GM12878 (cell line): ENCODE measurements at regions not wholly inside any gene's neighbourhood (a gene's known extent, or its start where the extent isn't known, plus 50 kb on each side); places are given as distances from the start of the nearest gene placed in this dataset.

Experiments
- ATAC-seq: fragments of 200-7000 bp; cut with Tn5 transposase; 3 replicates; pipeline ENCODE4 v1.9.1; 2020; ENCODE audit warnings: mild to moderate bottlenecking, moderate library complexity
- BruUV-seq: library from RNA; stranded (reverse); fragments of 400-500 nt; replicated peaks from 2 replicates; lab custom pipeline; 2021; lab: Mats Ljungman, UMichigan
- CTCF ChIA-PET: fragments of 300-600 bp; sonication (Branson Sonifier 250); formaldehyde crosslinking; extraction: SDS; loops from one replicate; lab custom pipeline; 2021; ENCODE audit warnings: inconsistent platforms; lab: Yijun Ruan, JAX
- POLR2A ChIA-PET: fragments of 350-600 bp; formaldehyde crosslinking; extraction: SDS; loops from one replicate; lab custom pipeline; 2021; ENCODE audit warnings: inconsistent platforms; lab: Charles Lee
- RAD21 ChIA-PET: fragments of 300-600 bp; sonication (Branson Sonifier 250); formaldehyde crosslinking; loops from one replicate; lab custom pipeline; 2023; ENCODE audit warnings: antibody characterized with exemption; ENCODE audit not compliant: unreplicated experiment; lab: Charles Lee
- SMC1A ChIA-PET: fragments of 300-600 bp; sonication (Branson Sonifier 250); formaldehyde crosslinking; loops from one replicate; lab custom pipeline; 2023; ENCODE audit not compliant: unreplicated experiment, uncharacterized antibody; lab: Charles Lee
- DNase-seq: peaks from one replicate; pipeline ENCODE4 v3.0.0-alpha.2; 2011; ENCODE audit warnings: low read depth, low spot score
- FAIRE-seq: peaks from 3 replicates; lab custom pipeline; 2011; peaks lifted over from hg19 to GRCh38; lab: Jason Lieb, UNC
- H2AFZ ChIP-seq: 2 replicates; pipeline ENCODE4 v1.6.0; 2011; ENCODE audit warnings: low read depth, low read length, control low read depth; ENCODE audit not compliant: control insufficient read depth
- H3K27ac ChIP-seq: 2 replicates; pipeline ENCODE4 v1.5.1; 2011; ENCODE audit warnings: control low read depth; ENCODE audit not compliant: control insufficient read depth, insufficient read depth
- H3K27me3 ChIP-seq, 2 experiments: replicated peaks in 1 of 2; 2 replicates each; pipeline versions ENCODE4 v1.6.0 to v1.6.1; 2011; ENCODE audit warnings: low read length in 1 of 2; ENCODE audit not compliant: control insufficient read depth in 2 of 2, insufficient read depth in 2 of 2
- H3K36me3 ChIP-seq, 2 experiments: 2 replicates each; pipeline ENCODE4 v1.5.1; 2011; ENCODE audit warnings: low read length in 1 of 2; ENCODE audit not compliant: control insufficient read depth in 2 of 2, insufficient read depth in 2 of 2
- H3K4me1 ChIP-seq: 2 replicates; pipeline ENCODE4 v1.6.1; 2011; ENCODE audit warnings: mild to moderate bottlenecking, low read length, moderate library complexity, mixed read lengths; ENCODE audit not compliant: control insufficient read depth, insufficient read depth
- H3K4me2 ChIP-seq: 2 replicates; pipeline ENCODE4 v1.6.0; 2011; ENCODE audit warnings: control low read depth; ENCODE audit not compliant: control insufficient read depth, insufficient read depth
- H3K4me3 ChIP-seq: fragments of 200-600 bp; sonication (generic); 2 replicates; pipeline ENCODE4 v1.5.1; 2016
- H3K79me2 ChIP-seq: 2 replicates; pipeline ENCODE4 v1.6.0; 2011; ENCODE audit warnings: low read length; ENCODE audit not compliant: control insufficient read depth, insufficient read depth
- H3K9ac ChIP-seq: 2 replicates; pipeline ENCODE4 v1.8.0; 2011; ENCODE audit warnings: low read length, control low read depth, mixed read lengths; ENCODE audit not compliant: control insufficient read depth, insufficient read depth
- H3K9me3 ChIP-seq: replicated peaks from 3 replicates; pipeline ENCODE4 v1.5.1; 2011; ENCODE audit warnings: mild to moderate bottlenecking, low read length; ENCODE audit not compliant: control insufficient read depth, insufficient read depth
- H4K20me1 ChIP-seq: 2 replicates; pipeline ENCODE4 v1.6.0; 2011; ENCODE audit not compliant: control insufficient read depth, insufficient read depth
- ATF7 ChIP-seq: fragments of 450-650 bp; IDR thresholded peaks from 2 replicates; pipeline ENCODE4 v1.6.1; 2016; ENCODE audit warnings: low read depth, mild to moderate bottlenecking
- CHD2 ChIP-seq: IDR thresholded peaks from 2 replicates; pipeline ENCODE4 v1.6.1; 2011; ENCODE audit warnings: low read depth, low read length, improper control_type of control experiment, borderline replicate concordance
- EED ChIP-seq: sonication (generic); IDR thresholded peaks from 2 replicates; pipeline ENCODE4 v1.6.1; 2016; ENCODE audit warnings: antibody characterized with exemption, low read depth
- ETV6 ChIP-seq, 2 experiments: fragments of 450-650 bp in 1 of 2; IDR thresholded peaks in 1 of 2; conservative IDR thresholded peaks in 1 of 2; 2 replicates each; pipeline ENCODE4 v1.6.1; 2014; ENCODE audit warnings: antibody characterized with exemption in 1 of 2, borderline replicate concordance in 1 of 2, low read depth in 1 of 2, mild to moderate bottlenecking in 1 of 2, moderate library complexity in 1 of 2
- EZH2 ChIP-seq: IDR thresholded peaks from 2 replicates; pipeline ENCODE4 v1.6.1; 2012; ENCODE audit warnings: low read depth, mild to moderate bottlenecking, control low read depth, inconsistent platforms, low read length, borderline replicate concordance; ENCODE audit not compliant: control insufficient read depth
- IRF5 ChIP-seq: fragments of 450-650 bp; IDR thresholded peaks from 2 replicates; pipeline ENCODE4 v1.6.1; 2017; ENCODE audit warnings: borderline replicate concordance
- JUNB ChIP-seq: IDR thresholded peaks from 2 replicates; pipeline ENCODE4 v1.6.1; 2016; ENCODE audit warnings: antibody characterized with exemption, mild to moderate bottlenecking
- KAT2A ChIP-seq: conservative IDR thresholded peaks from 2 replicates; pipeline ENCODE4 v1.6.1; 2011; ENCODE audit warnings: low read depth, low read length; ENCODE audit not compliant: control insufficient read depth
- MTA2 ChIP-seq: fragments of 450-650 bp; IDR thresholded peaks from 2 replicates; pipeline ENCODE4 v1.6.1; 2016; ENCODE audit warnings: low read depth, mild to moderate bottlenecking, moderate library complexity
- RAD21 ChIP-seq: IDR thresholded peaks from 2 replicates; pipeline ENCODE4 v1.6.1; 2011; ENCODE audit warnings: mild to moderate bottlenecking, low read depth, low read length, moderate library complexity; ENCODE audit not compliant: insufficient read depth
- RUNX3 ChIP-seq: IDR thresholded peaks from 2 replicates; pipeline ENCODE4 v1.6.1; 2012; ENCODE audit warnings: low read length, inconsistent platforms
- SMC3 ChIP-seq: IDR thresholded peaks from 2 replicates; pipeline ENCODE4 v1.6.1; 2011; ENCODE audit warnings: low read length, improper control_type of control experiment, borderline replicate concordance
- SPI1 ChIP-seq: IDR thresholded peaks from 2 replicates; pipeline ENCODE4 v1.6.1; 2011; ENCODE audit warnings: low read depth, mild to moderate bottlenecking, low read length, moderate library complexity, borderline replicate concordance; ENCODE audit not compliant: insufficient read depth
- SUPT20H ChIP-seq: IDR thresholded peaks from 2 replicates; pipeline ENCODE4 v1.6.1; 2011; ENCODE audit warnings: low read depth, mild to moderate bottlenecking, low read length, moderate library complexity, borderline replicate concordance; ENCODE audit not compliant: control insufficient read depth
- TBL1XR1 ChIP-seq: IDR thresholded peaks from 2 replicates; pipeline ENCODE4 v1.6.1; 2012; ENCODE audit warnings: low read depth, low read length, improper control_type of control experiment
- YBX1 ChIP-seq: fragments of 450-650 bp; IDR thresholded peaks from 2 replicates; pipeline ENCODE4 v1.6.1; 2016; ENCODE audit warnings: antibody characterized with exemption
- ZNF217 ChIP-seq: fragments of 450-650 bp; IDR thresholded peaks from 2 replicates; pipeline ENCODE4 v1.6.1; 2017; ENCODE audit warnings: antibody characterized with exemption, mild to moderate bottlenecking
- ZNF24 ChIP-seq: fragments of 450-650 bp; IDR thresholded peaks from 2 replicates; pipeline ENCODE4 v1.6.1; 2017; ENCODE audit warnings: antibody characterized with exemption, mild to moderate bottlenecking
- ZNF687 ChIP-seq: fragments of 450-650 bp; IDR thresholded peaks from 2 replicates; pipeline ENCODE4 v1.6.1; 2017; ENCODE audit warnings: mild to moderate bottlenecking, moderate library complexity
- WGBS: methylation state at CpG from one replicate; pipeline ENCODE4 v1.1.6; 2016; ENCODE audit warnings: low lambda C conversion rate; ENCODE audit not compliant: insufficient replicate concordance, insufficient coverage; ENCODE audit errors: missing lambda C conversion rate; 5-methylcytosine and 5-hydroxymethylcytosine counted together
- in situ Hi-C: fragments of 300-500 bp; cut with MboI; formaldehyde crosslinking; loops from 9 replicates; pipeline ENCODE4 v1.14.3; 2018; ENCODE audit warnings: mixed read lengths
- intact Hi-C: fragments of 100-400 bp; cut with micrococcal nuclease; formaldehyde crosslinking; loops from one replicate; pipeline ENCODE4 v1.14.2; 2022; ENCODE audit not compliant: unreplicated experiment
- TF ChIP-seq, protein P1 (sequence below): fragments of 450-650 bp; IDR thresholded peaks from 2 replicates; pipeline ENCODE4 v1.6.1; 2014; ENCODE audit warnings: mild to moderate bottlenecking

DNA sequence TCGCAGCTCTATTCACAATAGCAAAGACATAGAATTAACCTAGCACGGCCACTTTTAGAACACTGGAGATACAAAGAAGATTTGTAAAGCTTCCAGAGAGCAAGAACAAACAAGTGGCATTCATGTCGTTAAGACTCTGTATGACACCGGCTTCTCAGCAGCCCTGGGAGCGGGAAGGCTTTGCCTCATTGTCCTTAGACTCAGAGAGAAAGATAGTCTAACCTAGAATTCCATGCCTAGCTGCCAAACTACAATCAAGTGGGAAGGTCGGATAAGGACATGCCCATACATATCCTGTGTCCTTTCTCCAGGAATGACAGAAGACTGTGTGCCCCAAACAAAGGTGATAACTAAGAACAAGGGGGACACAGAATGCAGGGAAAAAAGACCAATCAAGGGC, 1038.3 kb downstream of the BCL11B start:
- Histone ChIP-seq H2AFZ (no peak overlapping the region), H3K4me1 (no peaks in the 10 kb centered on the region), H3K9ac (no peak overlapping the region), H3K36me3 (no peaks in the 10 kb centered on the region), H3K9me3 (no peaks in the 10 kb centered on the region; the same call in none of the 3 replicates)
- FAIRE-seq: no peak
- RAD21 ChIA-PET: interaction anchor here (0.7 to 2.3 kb wide), 3 partner anchors 10 to 94 kb away, joined by 3 to 8 read pairs (median 3); no protein-coding TSS in a partner anchor
- in situ Hi-C loops: no loop called here
- TF ChIP-seq ZNF24 (no peak), SPI1 (no peak), YBX1 (no peak), TBL1XR1 (no peak), ZNF217 (no peak), ETV6 (conservative IDR thresholded peaks at IDR 0.05 in 1 of 2, IDR thresholded peaks at IDR 0.05 in 1 of 2; ENCODE audit: borderline replicate concordance in 1 of 2, low read depth in 1 of 2) (no peak), MTA2 (no peak), ATF7 (no peak), EZH2 (no peak), KAT2A (no peak), RUNX3 (no peak), EED (no peak), SUPT20H (no peak), IRF5 (no peak), CHD2 (no peak), JUNB (no peak), ZNF687 (no peak), SMC3 (no peak), RAD21 (no peak)
- TF ChIP-seq, protein P1, sequence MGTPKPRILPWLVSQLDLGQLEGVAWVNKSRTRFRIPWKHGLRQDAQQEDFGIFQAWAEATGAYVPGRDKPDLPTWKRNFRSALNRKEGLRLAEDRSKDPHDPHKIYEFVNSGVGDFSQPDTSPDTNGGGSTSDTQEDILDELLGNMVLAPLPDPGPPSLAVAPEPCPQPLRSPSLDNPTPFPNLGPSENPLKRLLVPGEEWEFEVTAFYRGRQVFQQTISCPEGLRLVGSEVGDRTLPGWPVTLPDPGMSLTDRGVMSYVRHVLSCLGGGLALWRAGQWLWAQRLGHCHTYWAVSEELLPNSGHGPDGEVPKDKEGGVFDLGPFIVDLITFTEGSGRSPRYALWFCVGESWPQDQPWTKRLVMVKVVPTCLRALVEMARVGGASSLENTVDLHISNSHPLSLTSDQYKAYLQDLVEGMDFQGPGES: no peak
- TF ChIP-seq, all 136 proteins: peak for 0
- H3K4me2 ChIP-seq: no peak overlapping the region
- H3K79me2 ChIP-seq: no peaks in the 10 kb centered on the region
- 34% methylated on average over 6 of the region's 6 CpGs for whole genome bisulfite sequencing
- ChIA-PET POLR2A (interaction anchor here (0.6 kb wide), 1 partner anchor 458 kb away, joined by 9 read pairs; no protein-coding TSS in a partner anchor), SMC1A (interaction anchor here (0.8 to 14.0 kb wide), 6 partner anchors 11 to 260 kb away, joined by 3 to 320 read pairs (median 6); no protein-coding TSS in a partner anchor), CTCF (no interaction called here)
- H3K4me3 ChIP-seq: no peak overlapping the region
- no peak overlapping the region for H3K27ac ChIP-seq
- H3K27me3 ChIP-seq: no peaks in the 10 kb centered on the region
- intact Hi-C loops: no loop called here
- no peaks in the 10 kb centered on the region for H4K20me1 ChIP-seq
- no peak for ATAC-seq
- no TSS peak for BruUV-seq
- DNase-seq: no peak
